GM21390 (cell line): ENCODE measurements at regions not wholly inside any gene's neighbourhood (a gene's known extent, or its start where the extent isn't known, plus 50 kb on each side); places are given as distances from the start of the nearest gene placed in this dataset.
A peak's percentile ranks its signal among the peaks of the same experiment; 100 is the strongest.
"Not testable (repeated sequence)": the region's sequence is repeated elsewhere in the genome, so short reads cannot be mapped to it uniquely, and the experiment has no call there.

Source experiments
- ATAC-seq: cut with Tn5 transposase; IDR thresholded peaks from one replicate; pipeline ENCODE4 v1.9.1; 2021; ENCODE audit not compliant: unreplicated experiment

GRCh38 chr10:123309731-123310130, 155.5 kb downstream of the BUB3 start:
- no peak for ATAC-seq

- no peak for ATAC-seq
These were observed 162.6 kb downstream of the BUB3 start for GRCh38 chr10:123316776-123317175.

GRCh38 chr10:123318516-123318915, 164.3 kb downstream of the BUB3 start:
- no peak for ATAC-seq

GRCh38 chr10:123320091-123320490, 165.9 kb downstream of the BUB3 start:
- no peak for ATAC-seq

GRCh38 chr10:123323884-123324283, 169.7 kb downstream of the BUB3 start:
- ATAC-seq, result peak; percentile 36

GRCh38 chr10:123325663-123326190, 171.5 kb downstream of the BUB3 start:
- no peak for ATAC-seq

- no peak for ATAC-seq
These were observed 172.5 kb downstream of the BUB3 start for GRCh38 chr10:123326674-123327073.

- peak; percentile 72 for ATAC-seq
These were observed 173.2 kb downstream of the BUB3 start for GRCh38 chr10:123327450-123327849.

GRCh38 chr10:123327896-123328295, 173.7 kb downstream of the BUB3 start:
- ATAC-seq, result no peak

- no peak for ATAC-seq
These were observed 177.2 kb downstream of the BUB3 start for GRCh38 chr10:123331438-123331837.

- ATAC-seq, result no peak
These were observed 192.4 kb downstream of the BUB3 start for GRCh38 chr10:123346581-123346980.

GRCh38 chr10:123348691-123349572, 194.7 kb downstream of the BUB3 start:
- no peak for ATAC-seq

- ATAC-seq, result no peak
These were observed 197.5 kb downstream of the BUB3 start for GRCh38 chr10:123351715-123352114.

- no peak for ATAC-seq
These were observed 200.3 kb downstream of the BUB3 start for GRCh38 chr10:123354521-123354920.

GRCh38 chr10:123355748-123356481, 201.7 kb downstream of the BUB3 start:
- ATAC-seq, result no peak

- ATAC-seq, result no peak
These were observed 202.6 kb downstream of the BUB3 start for GRCh38 chr10:123356799-123357198.

GRCh38 chr10:123357421-123357930, 203.3 kb downstream of the BUB3 start:
- ATAC-seq, result no peak

GRCh38 chr10:123359539-123359938, 205.3 kb downstream of the BUB3 start:
- no peak for ATAC-seq

- no peak for ATAC-seq
These were observed 207.6 kb downstream of the BUB3 start for GRCh38 chr10:123361832-123362231.

GRCh38 chr10:123367195-123367594, 213.0 kb downstream of the BUB3 start:
- no peak for ATAC-seq

- ATAC-seq, result not testable (repeated sequence)
These were observed 217.4 kb downstream of the BUB3 start for GRCh38 chr10:123371626-123372025.

- no peak for ATAC-seq
These were observed 219.4 kb downstream of the BUB3 start for GRCh38 chr10:123373591-123373990.
